ENCODE measurements at regions not wholly inside any gene's neighbourhood (a gene's known extent, or its start where the extent isn't known, plus 50 kb on each side); places are given as distances from the start of the nearest gene placed in this dataset.
A peak's percentile ranks its signal among the peaks of the same experiment; 100 is the strongest.
"Not testable (repeated sequence)": the region's sequence is repeated elsewhere in the genome, so short reads cannot be mapped to it uniquely, and the experiment has no call there.

DNA sequence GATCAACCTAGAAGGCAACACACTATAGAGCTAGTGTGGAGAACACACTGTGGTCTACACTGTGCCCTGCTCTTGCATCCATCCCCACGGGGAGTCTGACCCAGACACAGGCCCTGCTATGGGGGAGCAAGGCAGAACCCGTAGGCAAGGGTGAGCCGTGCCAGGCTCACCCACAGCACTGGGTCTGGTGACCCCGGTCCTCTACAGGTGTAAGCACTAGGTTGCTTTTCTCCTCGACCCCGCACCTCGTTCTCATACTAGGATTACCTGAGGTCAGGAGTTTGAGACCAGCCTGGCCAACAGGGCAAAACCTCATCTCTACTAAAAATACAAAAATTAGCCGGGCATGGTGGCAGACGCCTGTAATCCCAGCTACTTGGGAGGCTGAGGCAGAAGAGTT, 286.0 kb downstream of the GOLGA6L6 start:
- H3K4me1 Mint-ChIP-seq; ATAC-seq (ENCODE audit: low read depth); H3K27me3 Mint-ChIP-seq; H3K4me3 Mint-ChIP-seq; DNase-seq; H3K9me3 Mint-ChIP-seq; H3K27ac Mint-ChIP-seq; POLR2A ChIA-PET; H3K36me3 Mint-ChIP-seq: not testable (repeated sequence)

DNA sequence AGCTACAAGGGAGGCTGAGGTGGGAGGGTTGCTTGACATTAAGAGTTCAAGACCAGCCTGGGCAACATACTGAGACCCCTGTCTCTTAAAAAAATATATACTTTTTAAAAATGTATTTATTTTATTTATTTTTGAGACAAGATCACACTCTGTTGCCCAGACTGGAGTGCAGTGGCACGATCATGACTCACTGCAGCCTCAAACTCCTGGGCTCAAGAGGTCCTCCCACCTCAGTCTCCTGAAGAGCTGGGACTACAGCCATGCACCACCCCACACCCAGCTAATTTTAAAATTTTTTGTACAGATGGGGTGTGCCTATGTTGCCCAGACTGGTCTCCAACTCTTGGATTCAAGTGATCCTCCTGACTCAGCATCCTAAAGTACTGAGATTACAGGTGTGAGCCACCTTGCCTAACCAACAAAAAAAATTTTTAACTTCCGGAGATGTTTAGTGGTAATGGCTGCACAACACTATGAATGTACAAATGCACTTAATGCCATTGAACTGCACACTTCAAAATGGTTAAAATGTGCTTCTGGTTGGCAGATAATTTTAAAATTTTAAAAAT, 288.5 kb downstream of the GOLGA6L6 start:
- H3K9me3 Mint-ChIP-seq; POLR2A ChIA-PET; H3K27ac Mint-ChIP-seq; H3K4me1 Mint-ChIP-seq; H3K4me3 Mint-ChIP-seq; H3K27me3 Mint-ChIP-seq; ATAC-seq (ENCODE audit: low read depth); H3K36me3 Mint-ChIP-seq; DNase-seq: not testable (repeated sequence)

GRCh38 chr15:20252040-20252439, 289.6 kb downstream of the GOLGA6L6 start:
- H3K4me3 Mint-ChIP-seq; H3K36me3 Mint-ChIP-seq; H3K4me1 Mint-ChIP-seq; POLR2A ChIA-PET; H3K27me3 Mint-ChIP-seq; H3K9me3 Mint-ChIP-seq; DNase-seq; H3K27ac Mint-ChIP-seq; ATAC-seq (ENCODE audit: low read depth): not testable (repeated sequence)

DNA sequence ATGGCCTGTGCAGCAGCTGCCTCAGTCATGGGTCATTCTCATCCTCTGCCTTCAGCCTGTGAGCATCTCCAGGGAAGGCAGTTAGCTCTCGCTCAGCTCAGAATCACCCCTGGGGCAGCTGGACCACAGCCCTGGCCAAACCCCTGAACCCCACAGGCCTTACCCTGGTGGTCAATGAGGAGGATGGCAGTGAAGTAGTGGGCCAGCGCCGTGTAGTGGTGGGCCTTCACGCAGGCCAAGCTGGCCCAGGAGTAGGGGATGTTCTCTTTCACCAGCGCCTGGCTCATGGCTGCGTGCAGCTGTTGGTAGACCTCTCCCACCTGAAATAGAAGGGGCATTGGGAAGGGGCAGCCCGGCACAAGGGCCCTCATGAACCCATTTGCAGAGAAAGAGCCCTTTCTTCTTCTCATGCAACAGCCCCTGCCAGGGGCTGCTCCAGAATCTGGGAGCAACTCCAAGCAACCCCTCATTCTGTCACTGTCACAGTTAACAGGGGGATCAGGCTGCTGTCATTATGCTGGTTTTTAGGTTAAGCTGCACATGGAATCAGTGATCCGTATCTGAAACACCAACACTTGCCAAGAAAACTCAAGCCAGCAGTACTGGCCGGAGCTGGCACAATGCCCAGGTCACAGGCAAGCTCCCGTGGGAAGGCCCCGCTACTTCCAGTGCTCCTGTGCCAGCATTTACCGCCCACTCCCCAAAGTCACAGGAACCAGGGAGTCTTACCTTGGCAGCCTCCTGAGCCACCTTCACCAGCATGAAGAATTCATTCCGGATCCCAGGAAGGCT, 290.2 kb downstream of the GOLGA6L6 start:
- ATAC-seq (ENCODE audit: low read depth); POLR2A ChIA-PET; H3K36me3 Mint-ChIP-seq; H3K4me3 Mint-ChIP-seq; DNase-seq; H3K27me3 Mint-ChIP-seq; H3K27ac Mint-ChIP-seq; H3K9me3 Mint-ChIP-seq; H3K4me1 Mint-ChIP-seq: not testable (repeated sequence)

DNA sequence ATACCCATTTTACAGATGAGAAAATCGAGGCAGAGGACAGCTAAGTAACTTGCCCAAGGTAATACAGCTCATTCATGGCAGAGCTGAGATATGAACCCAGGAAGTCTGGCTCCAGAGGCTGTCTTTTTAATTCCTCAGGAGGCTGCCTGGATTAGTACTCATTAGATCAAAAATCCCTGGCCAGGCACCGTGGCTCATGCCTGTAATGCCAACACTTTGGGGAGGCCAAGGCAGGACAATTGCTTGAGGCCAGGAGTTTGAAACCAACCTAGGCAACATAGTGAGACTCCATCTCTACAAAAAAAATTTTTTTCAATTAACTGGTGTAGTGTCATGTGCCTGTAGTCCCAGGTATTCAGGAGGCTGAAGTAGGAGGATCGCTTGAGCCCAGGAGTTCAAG, 291.4 kb downstream of the GOLGA6L6 start:
- H3K4me1 Mint-ChIP-seq; H3K4me3 Mint-ChIP-seq; H3K36me3 Mint-ChIP-seq; H3K9me3 Mint-ChIP-seq; DNase-seq; H3K27ac Mint-ChIP-seq; H3K27me3 Mint-ChIP-seq; POLR2A ChIA-PET; ATAC-seq (ENCODE audit: low read depth): not testable (repeated sequence)

DNA sequence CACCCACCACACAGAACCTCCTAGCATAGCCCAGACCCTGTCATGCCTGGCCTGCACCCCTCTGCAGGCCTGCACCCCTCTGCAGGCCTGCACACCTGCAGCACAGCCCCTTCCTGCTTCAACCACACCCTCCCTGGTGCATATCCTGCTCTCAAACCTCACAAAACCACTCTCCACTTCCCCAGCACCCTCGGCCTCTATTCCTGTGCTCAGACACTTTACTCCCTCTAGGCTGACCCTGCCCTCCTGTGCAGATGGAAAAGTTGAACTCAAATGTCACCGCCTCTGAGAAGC, 292.0 kb downstream of the GOLGA6L6 start:
- POLR2A ChIA-PET, H3K9me3 Mint-ChIP-seq, H3K36me3 Mint-ChIP-seq, DNase-seq, H3K4me1 Mint-ChIP-seq, H3K27me3 Mint-ChIP-seq, H3K4me3 Mint-ChIP-seq: not testable (repeated sequence)
- H3K27ac Mint-ChIP-seq, result peak overlapping the region; percentile 3
- peak; percentile 61 for ATAC-seq (ENCODE audit: low read depth)

GRCh38 chr15:20248434-20248833, 293.2 kb downstream of the GOLGA6L6 start:
- ATAC-seq (ENCODE audit: low read depth); H3K4me1 Mint-ChIP-seq; H3K27ac Mint-ChIP-seq; POLR2A ChIA-PET; H3K4me3 Mint-ChIP-seq; DNase-seq; H3K9me3 Mint-ChIP-seq; H3K36me3 Mint-ChIP-seq; H3K27me3 Mint-ChIP-seq: not testable (repeated sequence)

GRCh38 chr15:20247137-20247536, 294.5 kb downstream of the GOLGA6L6 start:
- H3K4me3 Mint-ChIP-seq; H3K27me3 Mint-ChIP-seq; ATAC-seq (ENCODE audit: low read depth); H3K36me3 Mint-ChIP-seq; H3K27ac Mint-ChIP-seq; H3K4me1 Mint-ChIP-seq; DNase-seq; POLR2A ChIA-PET; H3K9me3 Mint-ChIP-seq: not testable (repeated sequence)

- H3K9me3 Mint-ChIP-seq; H3K27ac Mint-ChIP-seq; H3K4me1 Mint-ChIP-seq; ATAC-seq (ENCODE audit: low read depth); H3K4me3 Mint-ChIP-seq; H3K36me3 Mint-ChIP-seq; H3K27me3 Mint-ChIP-seq; DNase-seq; POLR2A ChIA-PET: not testable (repeated sequence)
These were observed 295.0 kb downstream of the GOLGA6L6 start for GRCh38 chr15:20246624-20247023.

- POLR2A ChIA-PET; H3K27me3 Mint-ChIP-seq; DNase-seq; H3K4me3 Mint-ChIP-seq; H3K9me3 Mint-ChIP-seq; H3K4me1 Mint-ChIP-seq; H3K27ac Mint-ChIP-seq; H3K36me3 Mint-ChIP-seq; ATAC-seq (ENCODE audit: low read depth): not testable (repeated sequence)
These were observed 295.7 kb downstream of the GOLGA6L6 start for GRCh38 chr15:20245856-20246255.

DNA sequence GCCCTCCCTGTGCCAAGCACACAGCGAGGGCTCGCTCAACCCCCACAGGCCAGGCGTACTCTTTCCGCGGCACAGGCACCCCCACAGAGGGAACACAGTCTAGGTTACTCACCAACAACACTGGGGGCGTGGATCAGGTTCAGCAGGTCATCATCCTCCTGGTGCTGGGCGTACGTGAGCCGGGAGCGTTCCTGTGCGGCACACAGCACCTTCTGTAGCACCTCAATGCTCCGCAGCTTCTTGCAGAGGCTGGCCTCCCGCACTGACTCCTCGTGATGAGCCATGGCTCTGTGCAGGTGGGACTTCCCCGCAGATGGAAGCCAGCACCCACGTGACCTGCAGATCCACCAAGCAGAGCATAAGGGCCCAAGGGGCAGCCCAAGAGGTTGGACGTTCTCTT, 296.8 kb downstream of the GOLGA6L6 start:
- H3K4me3 Mint-ChIP-seq; POLR2A ChIA-PET; H3K27ac Mint-ChIP-seq; H3K27me3 Mint-ChIP-seq; DNase-seq; H3K36me3 Mint-ChIP-seq; H3K9me3 Mint-ChIP-seq; H3K4me1 Mint-ChIP-seq; ATAC-seq (ENCODE audit: low read depth): not testable (repeated sequence)

DNA sequence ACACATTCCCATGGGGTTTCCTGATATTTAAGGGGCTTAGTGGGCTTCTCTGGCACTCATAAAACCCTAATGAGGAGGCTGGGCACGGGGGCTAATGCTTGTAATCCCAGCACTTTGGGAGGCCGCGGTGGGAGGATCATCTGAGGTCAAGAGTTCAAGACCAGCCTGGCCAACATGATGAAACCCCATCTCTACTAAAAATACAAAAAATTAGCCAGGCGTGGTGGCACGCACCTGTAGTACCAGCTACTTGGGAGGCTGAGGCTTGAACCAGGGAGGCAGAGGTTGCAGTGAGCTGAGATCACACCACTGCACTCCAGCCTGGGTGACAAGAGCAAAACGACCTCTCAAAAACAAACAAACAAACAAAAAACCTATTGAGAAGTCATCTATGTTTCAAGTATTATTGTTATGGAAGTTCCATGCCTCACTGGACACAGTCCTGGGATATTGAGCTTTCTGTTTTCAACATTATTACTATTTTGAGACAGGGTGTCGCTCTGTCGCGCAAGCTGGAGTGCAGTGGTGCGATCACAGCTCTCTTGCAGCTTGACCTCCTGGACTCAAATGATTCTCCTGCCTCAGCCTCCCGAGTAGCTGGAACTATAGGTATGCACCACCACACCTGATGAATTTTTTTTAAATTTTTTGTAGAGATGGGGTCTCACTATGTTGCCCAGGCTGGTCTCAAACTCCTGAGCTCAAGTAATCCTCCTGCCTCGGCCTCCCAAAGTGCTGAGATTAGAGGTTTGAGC, 297.9 kb downstream of the GOLGA6L6 start:
- H3K36me3 Mint-ChIP-seq; H3K4me3 Mint-ChIP-seq; H3K27ac Mint-ChIP-seq; H3K4me1 Mint-ChIP-seq; ATAC-seq (ENCODE audit: low read depth); H3K9me3 Mint-ChIP-seq; H3K27me3 Mint-ChIP-seq; DNase-seq; POLR2A ChIA-PET: not testable (repeated sequence)

- H3K27ac Mint-ChIP-seq; DNase-seq; H3K36me3 Mint-ChIP-seq; H3K4me3 Mint-ChIP-seq; H3K4me1 Mint-ChIP-seq; H3K27me3 Mint-ChIP-seq; H3K9me3 Mint-ChIP-seq; ATAC-seq (ENCODE audit: low read depth); POLR2A ChIA-PET: not testable (repeated sequence)
These were observed 301.2 kb downstream of the GOLGA6L6 start for GRCh38 chr15:20240366-20240917.

GRCh38 chr15:20239186-20239585, 302.4 kb downstream of the GOLGA6L6 start:
- ATAC-seq (ENCODE audit: low read depth); H3K9me3 Mint-ChIP-seq; H3K4me1 Mint-ChIP-seq; POLR2A ChIA-PET; H3K27me3 Mint-ChIP-seq; H3K27ac Mint-ChIP-seq; H3K4me3 Mint-ChIP-seq; H3K36me3 Mint-ChIP-seq; DNase-seq: not testable (repeated sequence)

Data from activated naive CD8-positive, alpha-beta T cell treated with anti-CD3 and anti-CD28 coated beads, Interleukin-2, amount 10 ng/mL, durations not matched to agents 7 days and 5 days (primary cell).